HepG2 (cell line): ENCODE measurements at regions not wholly inside any gene's neighbourhood (a gene's known extent, or its start where the extent isn't known, plus 50 kb on each side); places are given as distances from the start of the nearest gene placed in this dataset.

Experiments
- ATF6 ChIP-seq: sonication (generic); formaldehyde crosslinking; conservative IDR thresholded peaks from 2 replicates; pipeline ENCODE4 v1.4.0; 2020; ENCODE audit warnings: missing genetic modification reagents
- FOSL1 ChIP-seq: sonication (generic); formaldehyde crosslinking; IDR thresholded peaks from 2 replicates; pipeline ENCODE4 v1.9.0; 2021; ENCODE audit warnings: missing genetic modification reagents, borderline replicate concordance
- HCFC1 ChIP-seq: fragments of 150-350 bp; IDR thresholded peaks from 2 replicates; pipeline ENCODE4 v1.6.1; 2014; ENCODE audit warnings: low read depth, low read length
- RERE ChIP-seq: IDR thresholded peaks from 2 replicates; pipeline ENCODE4 v1.6.1; 2016; ENCODE audit warnings: low read depth, missing genetic modification reagents, missing compliant biosample characterization
- RFX5 ChIP-seq: IDR thresholded peaks from 2 replicates; pipeline ENCODE4 v1.6.1; 2011; ENCODE audit warnings: low read depth, low read length, improper control_type of control experiment
- SP1 ChIP-seq, 2 experiments: fragments of 450-650 bp in 1 of 2; sonication (generic) in 1 of 2; formaldehyde crosslinking in 1 of 2; IDR thresholded peaks; 2 replicates each; pipeline versions ENCODE4 v1.4.0 to v1.6.1; 2016 to 2020; ENCODE audit warnings: missing genetic modification reagents in 1 of 2
- ZFX ChIP-seq: sonication (generic); formaldehyde crosslinking; IDR thresholded peaks from 2 replicates; pipeline ENCODE4 v1.4.0; 2020; ENCODE audit warnings: mild to moderate bottlenecking, low read depth, missing genetic modification reagents, moderate library complexity
- ZNF777 ChIP-seq: sonication (generic); formaldehyde crosslinking; IDR thresholded peaks from 2 replicates; pipeline ENCODE4 v1.4.0; 2020; ENCODE audit warnings: missing genetic modification reagents

- TF ChIP-seq HCFC1 (no peak), ATF6 (CRISPR knock-in tag) (no peak), SP1 (IDR thresholded peaks at IDR 0.05) (no peak), SP1 (CRISPR knock-in tag; IDR thresholded peaks at IDR 0.05) (no peak), FOSL1 (CRISPR knock-in tag) (no peak), ZNF777 (no peak), RERE (CRISPR knock-in tag) (no peak), RFX5 (no peak), ZFX (CRISPR knock-in tag) (no peak)
Measured at GRCh38 chr9:11374926-11375325, 762.1 kb upstream of the PTPRD start.
